Progenitor cell of endocrine pancreas (in vitro differentiated cells): ENCODE measurements at regions not wholly inside any gene's neighbourhood (a gene's known extent, or its start where the extent isn't known, plus 50 kb on each side); places are given as distances from the start of the nearest gene placed in this dataset.

Source experiments
- DNase-seq: peaks from one replicate; pipeline ENCODE4 v3.0.0; 2021; ENCODE audit warnings: low spot score; ENCODE audit not compliant: unreplicated experiment
- H3K27ac Mint-ChIP-seq: 2 replicates; pipeline ENCODE4 v1.8.0; 2021; ENCODE audit warnings: mild to moderate bottlenecking, moderate library complexity, mixed read lengths
- H3K27me3 Mint-ChIP-seq: 2 replicates; pipeline ENCODE4 v1.8.0; 2021; ENCODE audit warnings: mixed read lengths
- H3K36me3 Mint-ChIP-seq: 2 replicates; pipeline ENCODE4 v1.8.0; 2022; ENCODE audit warnings: mixed read lengths; ENCODE audit not compliant: insufficient read depth
- H3K4me1 Mint-ChIP-seq: 2 replicates; pipeline ENCODE4 v1.8.0; 2021; ENCODE audit warnings: low read depth, mixed read lengths
- H3K4me3 Mint-ChIP-seq: 2 replicates; pipeline ENCODE4 v1.8.0; 2021; ENCODE audit warnings: low read depth, mild to moderate bottlenecking, moderate library complexity, mixed read lengths
- H3K9me3 Mint-ChIP-seq: 2 replicates; pipeline ENCODE4 v1.8.0; 2021; ENCODE audit warnings: low read depth, mixed read lengths
- TF ChIP-seq, protein P1 (sequence below): fragments of 200-600 bp; sonication (generic); IDR thresholded peaks from one replicate; pipeline ENCODE4 v1.5.0; 2021; ENCODE audit warnings: antibody characterized with exemption, mild to moderate bottlenecking; ENCODE audit not compliant: unreplicated experiment

DNA sequence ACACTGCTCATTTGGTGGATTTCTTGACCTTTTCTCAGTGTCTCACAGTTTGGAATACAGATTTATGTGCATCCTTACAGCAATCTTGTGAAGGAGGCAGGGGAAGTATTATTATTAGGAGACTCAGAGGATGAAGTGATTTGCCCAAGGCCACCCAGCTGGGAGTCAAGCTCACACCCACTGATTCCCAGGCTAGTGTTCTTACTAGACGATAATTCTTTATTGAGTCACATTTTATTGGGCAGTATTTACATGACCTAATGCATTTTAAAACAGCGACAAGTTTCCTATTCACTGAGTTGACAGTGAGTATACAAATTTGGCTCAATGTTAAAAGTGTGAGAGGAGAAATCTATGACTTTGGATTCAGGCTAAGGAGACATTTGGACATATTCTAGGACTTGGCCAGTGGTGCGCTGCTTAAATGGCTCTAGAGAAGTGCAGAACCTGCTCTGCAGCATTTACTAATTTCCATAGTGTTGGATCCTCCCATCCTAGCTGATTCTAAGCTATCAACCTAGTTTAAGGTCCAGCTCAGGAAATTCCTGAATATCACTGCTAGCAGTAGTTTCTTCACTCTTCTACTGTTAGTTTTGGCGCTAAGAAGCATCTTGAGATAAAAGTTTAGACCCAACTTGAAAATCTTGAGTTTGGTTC, 199.3 kb downstream of the MTX2 start:
- no peak overlapping the region for H3K27ac Mint-ChIP-seq
- H3K9me3 Mint-ChIP-seq: no peaks in the 10 kb centered on the region
- H3K27me3 Mint-ChIP-seq: peaks cover 16% of the 10 kb centered on the region
- TF ChIP-seq, protein P1, sequence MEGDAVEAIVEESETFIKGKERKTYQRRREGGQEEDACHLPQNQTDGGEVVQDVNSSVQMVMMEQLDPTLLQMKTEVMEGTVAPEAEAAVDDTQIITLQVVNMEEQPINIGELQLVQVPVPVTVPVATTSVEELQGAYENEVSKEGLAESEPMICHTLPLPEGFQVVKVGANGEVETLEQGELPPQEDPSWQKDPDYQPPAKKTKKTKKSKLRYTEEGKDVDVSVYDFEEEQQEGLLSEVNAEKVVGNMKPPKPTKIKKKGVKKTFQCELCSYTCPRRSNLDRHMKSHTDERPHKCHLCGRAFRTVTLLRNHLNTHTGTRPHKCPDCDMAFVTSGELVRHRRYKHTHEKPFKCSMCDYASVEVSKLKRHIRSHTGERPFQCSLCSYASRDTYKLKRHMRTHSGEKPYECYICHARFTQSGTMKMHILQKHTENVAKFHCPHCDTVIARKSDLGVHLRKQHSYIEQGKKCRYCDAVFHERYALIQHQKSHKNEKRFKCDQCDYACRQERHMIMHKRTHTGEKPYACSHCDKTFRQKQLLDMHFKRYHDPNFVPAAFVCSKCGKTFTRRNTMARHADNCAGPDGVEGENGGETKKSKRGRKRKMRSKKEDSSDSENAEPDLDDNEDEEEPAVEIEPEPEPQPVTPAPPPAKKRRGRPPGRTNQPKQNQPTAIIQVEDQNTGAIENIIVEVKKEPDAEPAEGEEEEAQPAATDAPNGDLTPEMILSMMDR: no peak
- DNase-seq: no peak
- no peaks in the 10 kb centered on the region for H3K36me3 Mint-ChIP-seq
- H3K4me3 Mint-ChIP-seq: no peak overlapping the region
- peaks cover 11% of the 10 kb centered on the region for H3K4me1 Mint-ChIP-seq

DNA sequence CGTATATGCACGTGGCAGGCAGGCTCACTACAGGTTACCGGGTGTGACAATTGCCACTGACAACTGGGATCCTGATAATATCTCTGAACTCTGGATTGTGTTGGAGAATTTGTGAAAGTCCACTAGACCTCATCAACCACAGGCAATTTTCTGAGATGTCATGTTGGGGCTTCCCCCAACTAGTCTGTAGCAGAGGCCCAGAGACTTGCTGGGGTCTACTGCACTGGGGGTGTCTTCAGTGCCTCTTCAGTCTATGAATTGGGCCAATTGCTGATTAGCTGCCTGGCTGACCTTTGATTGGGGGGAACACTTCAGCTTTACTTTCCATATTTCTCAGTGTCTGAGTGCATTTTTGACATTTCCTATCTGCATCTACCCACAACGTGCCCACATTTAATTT, 201.5 kb downstream of the MTX2 start:
- Mint-ChIP-seq H3K27ac (no peak overlapping the region), H3K4me3 (no peak overlapping the region), H3K4me1 (peaks cover 7% of the 10 kb centered on the region), H3K27me3 (peaks cover 9% of the 10 kb centered on the region), H3K36me3 (no peaks in the 10 kb centered on the region), H3K9me3 (no peaks in the 10 kb centered on the region)
- no peak for DNase-seq
- TF ChIP-seq, protein P1: no peak

DNA sequence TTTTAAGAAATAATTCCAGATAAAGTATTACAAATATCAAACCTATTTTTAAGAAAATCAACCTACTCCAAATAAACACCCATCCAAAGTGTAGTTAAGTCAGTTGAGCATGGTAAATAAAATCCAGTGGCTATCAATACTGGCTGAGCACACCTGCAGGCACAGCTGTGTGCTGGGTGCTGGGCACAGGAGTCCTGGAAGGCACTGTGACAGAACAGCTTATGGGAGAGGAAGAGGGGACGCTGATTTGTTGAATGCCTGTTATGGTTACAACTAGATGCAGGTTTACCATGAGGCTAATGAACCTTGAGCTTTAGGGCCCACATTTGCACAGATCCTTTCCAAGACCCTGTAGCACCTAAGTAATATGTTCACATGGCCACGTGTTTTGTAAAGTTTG, 202.7 kb downstream of the MTX2 start:
- peaks cover 7% of the 10 kb centered on the region for H3K4me1 Mint-ChIP-seq
- H3K9me3 Mint-ChIP-seq: no peaks in the 10 kb centered on the region
- H3K4me3 Mint-ChIP-seq: no peak overlapping the region
- TF ChIP-seq, protein P1: no peak
- H3K27me3 Mint-ChIP-seq: peaks cover 5% of the 10 kb centered on the region
- H3K27ac Mint-ChIP-seq: no peak overlapping the region
- no peaks in the 10 kb centered on the region for H3K36me3 Mint-ChIP-seq
- DNase-seq: no peak

DNA sequence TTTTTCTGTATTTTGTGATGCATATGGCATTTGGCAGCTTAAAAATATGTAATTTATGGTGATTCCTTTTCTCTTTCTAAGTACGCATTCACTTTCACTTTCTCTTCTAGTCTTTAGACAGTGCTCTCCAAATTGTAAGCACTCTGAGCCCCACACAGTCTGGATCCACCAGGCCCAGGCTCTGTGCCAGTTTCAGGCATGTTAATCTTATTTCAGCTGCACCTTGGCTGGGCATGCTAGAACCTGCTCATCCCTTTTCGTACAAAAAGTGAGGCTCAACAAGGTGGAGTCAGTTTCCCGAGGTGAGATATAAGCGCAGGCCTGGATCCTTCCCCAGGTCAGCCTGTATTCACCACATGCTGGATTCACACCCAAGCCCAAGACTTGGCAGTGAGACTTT, 203.9 kb downstream of the MTX2 start:
- Mint-ChIP-seq H3K36me3 (no peaks in the 10 kb centered on the region), H3K27ac (no peak overlapping the region), H3K4me1 (peaks cover 7% of the 10 kb centered on the region), H3K4me3 (no peak overlapping the region), H3K9me3 (no peaks in the 10 kb centered on the region), H3K27me3 (peaks cover 5% of the 10 kb centered on the region)
- no peak for DNase-seq
- TF ChIP-seq, protein P1: no peak

DNA sequence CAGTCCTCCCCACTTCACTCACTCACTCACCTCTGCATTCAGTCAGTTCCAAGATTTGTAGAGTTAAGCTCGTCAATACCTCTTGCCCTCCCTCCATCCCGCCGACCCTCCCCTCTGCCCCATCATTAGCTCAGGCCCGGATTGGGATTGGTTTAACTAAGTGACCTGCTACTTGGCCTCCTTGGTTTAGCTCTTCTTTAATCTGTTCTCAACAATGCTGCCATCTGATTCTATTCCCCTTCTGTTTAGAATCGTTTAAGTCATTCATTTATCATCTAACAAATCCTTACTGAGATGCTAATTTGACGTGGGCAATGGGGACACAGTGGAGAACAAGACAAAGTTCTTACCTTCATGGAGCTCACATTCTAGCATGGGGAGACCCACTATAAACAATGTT, 204.6 kb downstream of the MTX2 start:
- no peak overlapping the region for H3K4me3 Mint-ChIP-seq
- no peak overlapping the region for H3K27ac Mint-ChIP-seq
- no peaks in the 10 kb centered on the region for H3K36me3 Mint-ChIP-seq
- H3K27me3 Mint-ChIP-seq: peaks cover 5% of the 10 kb centered on the region
- H3K9me3 Mint-ChIP-seq: no peaks in the 10 kb centered on the region
- TF ChIP-seq, protein P1: no peak
- no peak for DNase-seq
- peaks cover 7% of the 10 kb centered on the region for H3K4me1 Mint-ChIP-seq
